GM10266 (cell line): ENCODE measurements at regions not wholly inside any gene's neighbourhood (a gene's known extent, or its start where the extent isn't known, plus 50 kb on each side); places are given as distances from the start of the nearest gene placed in this dataset.

Source experiments
- DNase-seq: peaks from one replicate; pipeline ENCODE4 v3.0.0; 2012; ENCODE audit errors: extremely low spot score
- TF ChIP-seq, protein P1 (sequence below): IDR thresholded peaks from 2 replicates; pipeline ENCODE4 v1.5.1; 2012; ENCODE audit warnings: mild to moderate bottlenecking, low read depth; ENCODE audit not compliant: control insufficient read depth, insufficient read depth; ENCODE audit errors: missing control alignments

DNA sequence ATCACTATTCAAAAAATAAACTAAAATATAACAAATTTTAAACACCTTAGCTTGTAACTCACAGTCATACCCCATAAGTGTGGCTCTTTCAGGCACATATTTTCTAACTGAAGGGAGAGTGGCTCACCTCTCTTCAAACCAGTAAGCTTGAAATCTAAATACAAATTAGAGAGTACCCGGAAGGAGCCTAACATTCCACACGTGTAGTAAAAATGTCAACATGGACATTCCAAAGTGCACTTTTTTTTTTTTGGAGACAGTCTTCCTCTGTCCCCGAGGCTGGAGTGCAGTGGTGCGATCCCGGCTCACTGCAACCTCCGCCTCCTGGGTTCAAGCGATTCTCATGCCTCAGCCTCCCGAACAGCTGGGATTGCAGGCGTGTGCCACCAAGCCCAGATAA is 275.6 kb upstream of the ADGRL2 start:
- no peak for DNase-seq
- TF ChIP-seq, protein P1, sequence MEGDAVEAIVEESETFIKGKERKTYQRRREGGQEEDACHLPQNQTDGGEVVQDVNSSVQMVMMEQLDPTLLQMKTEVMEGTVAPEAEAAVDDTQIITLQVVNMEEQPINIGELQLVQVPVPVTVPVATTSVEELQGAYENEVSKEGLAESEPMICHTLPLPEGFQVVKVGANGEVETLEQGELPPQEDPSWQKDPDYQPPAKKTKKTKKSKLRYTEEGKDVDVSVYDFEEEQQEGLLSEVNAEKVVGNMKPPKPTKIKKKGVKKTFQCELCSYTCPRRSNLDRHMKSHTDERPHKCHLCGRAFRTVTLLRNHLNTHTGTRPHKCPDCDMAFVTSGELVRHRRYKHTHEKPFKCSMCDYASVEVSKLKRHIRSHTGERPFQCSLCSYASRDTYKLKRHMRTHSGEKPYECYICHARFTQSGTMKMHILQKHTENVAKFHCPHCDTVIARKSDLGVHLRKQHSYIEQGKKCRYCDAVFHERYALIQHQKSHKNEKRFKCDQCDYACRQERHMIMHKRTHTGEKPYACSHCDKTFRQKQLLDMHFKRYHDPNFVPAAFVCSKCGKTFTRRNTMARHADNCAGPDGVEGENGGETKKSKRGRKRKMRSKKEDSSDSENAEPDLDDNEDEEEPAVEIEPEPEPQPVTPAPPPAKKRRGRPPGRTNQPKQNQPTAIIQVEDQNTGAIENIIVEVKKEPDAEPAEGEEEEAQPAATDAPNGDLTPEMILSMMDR: no peak

DNA sequence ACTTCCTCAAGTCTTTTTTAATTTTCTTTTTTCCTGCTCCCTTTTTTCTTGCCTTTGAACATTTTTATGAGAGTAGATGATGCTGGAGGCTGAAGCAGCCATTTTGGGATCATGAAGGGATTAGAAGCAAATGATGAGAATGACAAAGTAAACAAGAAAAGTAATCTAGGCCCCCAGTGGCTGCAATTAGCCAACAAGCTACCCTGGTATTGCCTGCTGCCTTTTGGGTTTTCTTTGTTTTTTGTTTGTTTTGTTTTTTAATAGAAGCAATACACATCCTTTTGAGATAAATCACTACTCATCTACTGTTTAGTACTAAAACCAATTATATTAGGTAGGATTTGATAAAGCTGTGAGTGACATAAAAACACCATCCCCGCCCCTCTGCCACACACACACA is 280.7 kb upstream of the ADGRL2 start:
- DNase-seq: no peak
- TF ChIP-seq, protein P1: no peak

DNA sequence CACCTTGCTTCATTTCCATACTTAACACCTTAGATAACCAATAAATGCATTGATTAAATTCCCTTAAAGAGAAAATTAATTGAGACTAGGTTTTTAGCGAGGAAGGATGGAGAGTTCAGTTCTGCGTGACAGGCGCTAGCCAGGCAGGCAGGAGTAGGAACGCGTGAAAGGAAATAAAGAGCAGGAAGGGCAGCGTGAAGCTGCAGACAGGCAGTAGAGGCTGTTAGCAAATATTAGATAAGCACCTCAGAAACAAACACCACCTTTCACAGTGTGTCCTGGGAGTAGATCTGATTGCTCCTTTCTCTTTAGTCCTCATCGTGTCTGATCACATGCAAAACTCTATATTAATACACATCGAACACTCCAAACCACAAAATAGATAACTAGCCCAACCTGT is 282.7 kb upstream of the ADGRL2 start:
- DNase-seq: no peak
- TF ChIP-seq, protein P1: no peak

DNA sequence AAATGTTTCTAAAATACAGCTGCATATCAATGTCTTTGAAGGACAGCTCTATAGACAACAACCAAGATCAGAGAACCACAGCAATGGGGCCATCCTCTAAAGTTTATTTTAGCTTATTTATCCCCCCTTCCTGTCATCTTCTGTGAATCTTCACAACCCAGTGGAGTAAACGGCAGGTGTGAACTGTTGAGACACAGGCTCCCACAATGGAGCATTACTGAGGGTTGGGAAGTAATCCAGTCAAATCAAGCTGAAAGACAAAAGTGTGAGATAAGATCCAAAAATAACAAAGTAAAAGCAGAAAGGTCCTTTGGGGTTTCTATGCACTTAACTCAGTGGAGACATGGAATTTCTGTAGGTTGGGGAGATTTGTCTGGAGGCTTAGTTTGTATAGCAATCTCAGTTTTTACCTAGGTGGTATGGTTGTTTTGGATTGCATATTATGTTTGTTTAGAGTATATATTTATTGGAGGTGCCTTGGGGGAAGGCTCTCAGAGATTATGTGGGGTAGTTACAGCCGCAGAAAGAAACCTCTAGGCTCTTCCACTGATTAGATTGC is 286.9 kb upstream of the ADGRL2 start:
- DNase-seq: no peak
- TF ChIP-seq, protein P1: no peak

DNA sequence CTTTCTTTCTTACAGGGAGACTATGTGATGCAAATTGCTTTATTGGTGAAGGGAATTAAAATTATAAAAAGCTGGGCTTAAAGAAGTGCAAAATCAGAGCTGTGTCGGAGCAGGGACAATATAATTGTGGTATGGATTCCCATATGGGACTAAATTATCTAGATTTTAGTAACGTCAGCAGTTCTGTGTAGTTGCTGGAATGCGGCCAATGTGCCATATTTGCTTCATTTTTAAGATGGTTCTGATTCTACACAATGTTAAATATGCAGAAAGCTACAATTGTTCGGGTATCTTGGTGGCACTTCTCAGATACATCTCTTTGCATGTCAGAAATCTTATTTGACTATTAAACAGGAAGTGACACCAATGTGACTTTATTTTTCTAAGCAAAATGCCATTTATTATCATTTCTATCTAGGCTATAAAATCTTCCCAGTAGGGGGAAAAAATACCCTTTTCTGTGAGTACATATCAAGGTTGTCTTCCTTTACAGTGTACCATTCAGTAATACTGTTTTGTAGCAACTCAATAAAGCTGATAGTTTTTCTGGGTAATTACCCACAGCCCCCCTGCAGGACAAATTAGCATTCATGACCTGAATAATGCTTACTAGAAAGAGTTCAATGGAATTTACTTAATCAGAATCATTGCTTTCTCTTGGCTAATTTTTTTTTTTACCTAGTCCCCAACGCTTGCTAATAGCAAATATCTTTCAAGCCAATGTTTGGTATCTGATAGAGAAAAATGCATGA is 288.3 kb upstream of the ADGRL2 start:
- no peak for DNase-seq
- TF ChIP-seq, protein P1: no peak

DNA sequence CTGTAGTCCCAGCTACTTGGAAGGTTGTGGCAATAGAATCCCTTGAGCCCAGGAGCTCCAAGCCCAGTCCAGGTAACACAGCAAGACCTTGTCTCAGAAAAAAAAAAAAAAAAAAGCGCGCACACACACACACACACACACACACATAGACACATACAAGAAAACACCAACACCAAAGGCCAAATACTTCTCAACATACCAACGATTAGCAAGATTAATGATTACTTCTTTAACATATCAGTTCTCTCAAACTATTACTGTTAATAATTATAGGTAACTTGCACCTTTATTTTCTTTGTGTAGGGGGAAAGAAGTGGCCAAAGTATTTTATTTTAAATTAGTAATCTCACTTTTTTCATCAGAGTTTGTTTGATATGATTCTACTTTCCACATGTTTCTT is 289.5 kb upstream of the ADGRL2 start:
- no peak for DNase-seq
- TF ChIP-seq, protein P1: no peak

DNA sequence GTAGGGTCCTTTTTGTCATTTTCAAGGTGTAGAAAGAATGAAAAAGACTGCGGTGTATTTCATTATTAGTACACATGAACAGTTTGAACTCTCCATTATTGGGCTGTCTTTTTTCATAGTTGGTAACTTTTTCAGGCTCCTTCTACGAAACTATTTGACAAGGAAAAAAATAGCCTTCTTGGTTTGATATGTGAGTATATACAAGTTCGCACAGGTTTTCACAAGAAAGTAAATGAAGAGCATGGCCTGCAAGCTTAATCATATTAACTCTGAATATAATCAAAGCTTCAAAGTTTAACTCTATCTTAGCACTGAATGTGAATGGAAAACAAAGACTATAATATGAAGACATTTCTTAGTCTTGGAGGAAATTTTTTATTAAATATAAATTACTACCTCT is 290.0 kb upstream of the ADGRL2 start:
- no peak for DNase-seq
- TF ChIP-seq, protein P1: no peak
